Stimulated activated CD4-positive, alpha-beta T cell treated with anti-CD3 and anti-CD28 coated beads, TNF-alpha, amount 100 ng/mL, for 24 hours (primary cell): ENCODE measurements at regions not wholly inside any gene's neighbourhood (a gene's known extent, or its start where the extent isn't known, plus 50 kb on each side); places are given as distances from the start of the nearest gene placed in this dataset.
"Not testable (repeated sequence)": the region's sequence is repeated elsewhere in the genome, so short reads cannot be mapped to it uniquely, and the experiment has no call there.

Experiments
- DNase-seq, 3 experiments: peaks; one replicate each; pipeline ENCODE4 v3.0.0-alpha.2; 2020; ENCODE audit warnings: low read depth in 3 of 3

DNA sequence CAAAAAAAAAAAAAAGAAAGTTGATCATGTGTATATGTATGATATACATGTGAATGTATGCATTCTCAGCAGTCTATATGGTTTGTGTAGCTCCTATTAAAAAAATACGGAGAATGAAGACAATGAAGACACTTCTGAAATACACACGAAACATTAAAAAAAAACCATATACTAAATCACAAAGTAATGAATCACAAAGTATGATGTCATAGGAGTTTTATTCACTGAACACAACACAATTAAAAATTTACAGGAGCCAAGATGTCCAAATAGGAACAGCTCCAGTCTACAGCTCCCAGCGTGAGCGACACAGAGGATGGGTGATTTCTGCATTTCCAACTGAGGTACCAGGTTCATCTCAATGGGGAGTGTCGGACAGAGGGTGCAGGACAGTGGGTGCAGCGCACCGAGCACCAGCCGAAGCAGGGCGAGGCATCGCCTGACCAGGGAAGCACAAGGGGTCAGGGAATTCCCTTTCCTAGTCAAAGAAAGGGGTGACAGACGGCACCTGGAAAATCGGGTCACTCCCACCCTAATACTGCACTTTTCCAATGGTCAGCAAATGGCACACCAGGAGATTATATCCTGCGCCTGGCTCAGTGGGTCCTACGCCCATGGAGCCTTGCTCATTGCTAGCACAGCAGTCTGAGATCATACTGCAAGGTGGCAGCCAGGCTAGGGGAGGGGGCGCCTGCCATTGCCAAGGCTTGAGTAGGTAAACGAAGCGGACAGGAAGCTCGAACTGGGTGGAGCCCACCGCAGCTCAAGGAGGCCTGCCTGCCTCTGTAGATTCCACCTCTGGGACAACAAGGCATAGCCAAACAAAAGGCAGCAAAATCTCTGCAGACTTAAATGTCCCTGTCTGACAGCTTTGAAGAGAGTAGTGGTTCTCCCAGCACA lies 53.9 kb upstream of the TUSC1 start:
- DNase-seq = not testable (repeated sequence)
